Prostate gland (tissue), 2 donors: ENCODE measurements at regions not wholly inside any gene's neighbourhood (a gene's known extent, or its start where the extent isn't known, plus 50 kb on each side); places are given as distances from the start of the nearest gene placed in this dataset.

Source experiments
- DNase-seq: peaks from one replicate; pipeline ENCODE4 v3.0.0-alpha.2; 2019; ENCODE audit warnings: low spot score
- H3K27ac ChIP-seq, 2 donors: fragments of 200-600 bp; sonication (generic); 2 replicates each; pipeline ENCODE4 v1.5.1; 2017 to 2019
- H3K27me3 ChIP-seq: fragments of 200-600 bp; sonication (generic); replicated peaks from 2 replicates; pipeline ENCODE4 v1.5.1; 2019; ENCODE audit not compliant: insufficient read depth
- H3K36me3 ChIP-seq, 2 donors: fragments of 200-600 bp; sonication (generic); 1 replicate in 1 of 2; 2 replicates in 1 of 2; pipeline versions ENCODE4 v1.5.1 to v1.8.1; 2017 to 2019
- H3K4me1 ChIP-seq: fragments of 200-600 bp; sonication (generic); replicated peaks from 2 replicates; pipeline ENCODE4 v1.5.1; 2019
- H3K4me3 ChIP-seq, 2 donors: fragments of 200-600 bp; sonication (generic); 2 replicates each; pipeline ENCODE4 v1.5.1; 2017 to 2019
- H3K9me3 ChIP-seq: fragments of 200-600 bp; sonication (generic); 2 replicates; pipeline ENCODE4 v1.5.1; 2017
- POLR2A ChIP-seq: fragments of 450-650 bp; IDR thresholded peaks from one replicate; pipeline ENCODE4 v1.6.1; 2016; ENCODE audit warnings: antibody characterized with exemption, mild to moderate bottlenecking
- POLR2AphosphoS5 ChIP-seq: sonication (generic); formaldehyde crosslinking; IDR thresholded peaks from one replicate; pipeline ENCODE4 v1.6.1; 2017; ENCODE audit warnings: antibody characterized with exemption
- WGBS: methylation state at CpG from one replicate; pipeline ENCODE4 v1.1.5; 2018; 5-methylcytosine and 5-hydroxymethylcytosine counted together
- intact Hi-C: fragments of 100-400 bp; cut with DNase I; formaldehyde crosslinking; loops from one replicate; pipeline ENCODE4 v1.14.2; 2022
- TF ChIP-seq, protein P1 (sequence below), 4 experiments: fragments of 200-600 bp in 2 of 4; fragments of 450-650 bp in 2 of 4; sonication (generic) in 2 of 4; IDR thresholded peaks; 1 replicate in 3 of 4; 2 replicates in 1 of 4; pipeline ENCODE4 v1.5.1; 2016 to 2019; ENCODE audit warnings: antibody characterized with exemption in 4 of 4, mild to moderate bottlenecking in 2 of 4, moderate library complexity in 2 of 4

DNA sequence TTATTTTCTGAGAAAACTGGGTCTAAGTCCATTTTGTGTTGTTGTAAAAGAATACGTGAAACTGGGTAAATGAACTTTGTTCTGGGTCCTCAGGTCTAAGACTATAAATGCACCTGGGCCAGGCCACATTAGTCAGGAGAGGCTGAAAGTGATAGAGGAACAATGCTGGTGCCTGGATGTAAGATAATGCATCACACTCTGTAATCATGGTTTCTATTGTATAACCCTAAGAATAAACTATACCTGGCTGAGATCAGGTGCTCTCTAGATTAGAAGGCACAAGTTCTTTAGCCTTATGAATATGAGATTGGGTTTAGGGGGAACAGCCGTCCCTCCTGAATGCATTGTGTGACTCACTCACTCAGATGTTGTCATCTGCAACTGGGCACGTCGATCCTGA lies 675.5 kb downstream of the HTR1A start:
- H3K4me1 ChIP-seq = no peaks in the 10 kb centered on the region
- H3K4me3 ChIP-seq = no peak overlapping the region
- H3K9me3 ChIP-seq = no peaks in the 10 kb centered on the region
- no peak overlapping the region for H3K27ac ChIP-seq
- DNase-seq = no peak
- no peaks in the 10 kb centered on the region for H3K36me3 ChIP-seq
- no peaks in the 10 kb centered on the region for H3K27me3 ChIP-seq
- intact Hi-C loops = no loop called here
- TF ChIP-seq POLR2A = no peak
- TF ChIP-seq, protein P1, sequence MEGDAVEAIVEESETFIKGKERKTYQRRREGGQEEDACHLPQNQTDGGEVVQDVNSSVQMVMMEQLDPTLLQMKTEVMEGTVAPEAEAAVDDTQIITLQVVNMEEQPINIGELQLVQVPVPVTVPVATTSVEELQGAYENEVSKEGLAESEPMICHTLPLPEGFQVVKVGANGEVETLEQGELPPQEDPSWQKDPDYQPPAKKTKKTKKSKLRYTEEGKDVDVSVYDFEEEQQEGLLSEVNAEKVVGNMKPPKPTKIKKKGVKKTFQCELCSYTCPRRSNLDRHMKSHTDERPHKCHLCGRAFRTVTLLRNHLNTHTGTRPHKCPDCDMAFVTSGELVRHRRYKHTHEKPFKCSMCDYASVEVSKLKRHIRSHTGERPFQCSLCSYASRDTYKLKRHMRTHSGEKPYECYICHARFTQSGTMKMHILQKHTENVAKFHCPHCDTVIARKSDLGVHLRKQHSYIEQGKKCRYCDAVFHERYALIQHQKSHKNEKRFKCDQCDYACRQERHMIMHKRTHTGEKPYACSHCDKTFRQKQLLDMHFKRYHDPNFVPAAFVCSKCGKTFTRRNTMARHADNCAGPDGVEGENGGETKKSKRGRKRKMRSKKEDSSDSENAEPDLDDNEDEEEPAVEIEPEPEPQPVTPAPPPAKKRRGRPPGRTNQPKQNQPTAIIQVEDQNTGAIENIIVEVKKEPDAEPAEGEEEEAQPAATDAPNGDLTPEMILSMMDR (IDR thresholded peaks at IDR 0.05) = no peak
- WGBS = 71% methylated on average over 4 of the region's 4 CpGs

- Histone ChIP-seq H3K36me3 (no peaks in the 10 kb centered on the region), H3K27me3 (no peaks in the 10 kb centered on the region), H3K4me3 (no peak overlapping the region), H3K4me1 (no peaks in the 10 kb centered on the region), H3K9me3 (no peaks in the 10 kb centered on the region), H3K27ac (no peak overlapping the region)
- no peak for DNase-seq
- WGBS = 89% methylated on average over 2 of the region's 2 CpGs
- TF ChIP-seq POLR2A = no peak
- TF ChIP-seq, protein P1 (IDR thresholded peaks at IDR 0.05) = no peak
- TF ChIP-seq POLR2AphosphoS5 = no peak
- intact Hi-C loops = no loop called here
Observed at GRCh38 chr5:63263411-63263810, 684.8 kb downstream of the LRRC70 start.

GRCh38 chr5:63262185-63262981 lies 683.8 kb downstream of the LRRC70 start:
- no peak overlapping the region for H3K27ac ChIP-seq

GRCh38 chr5:63261695-63262094 lies 683.1 kb downstream of the LRRC70 start:
- intact Hi-C loops = no loop called here
- Histone ChIP-seq H3K9me3 (no peaks in the 10 kb centered on the region), H3K4me3 (no peak overlapping the region), H3K27ac (no peak overlapping the region), H3K4me1 (no peaks in the 10 kb centered on the region), H3K27me3 (no peaks in the 10 kb centered on the region), H3K36me3 (no peaks in the 10 kb centered on the region)
- no peak for DNase-seq
- TF ChIP-seq, protein P1 (IDR thresholded peaks at IDR 0.05) = no peak
- TF ChIP-seq POLR2A (no peak), POLR2AphosphoS5 (no peak)

More at GRCh38 chr5:63262185-63262981, 683.8 kb downstream of the LRRC70 start:
- intact Hi-C loops = no loop called here
- Histone ChIP-seq H3K36me3 (no peaks in the 10 kb centered on the region), H3K4me3 (no peak overlapping the region), H3K27me3 (no peaks in the 10 kb centered on the region), H3K9me3 (no peaks in the 10 kb centered on the region), H3K4me1 (no peaks in the 10 kb centered on the region)
- no peak for DNase-seq
- TF ChIP-seq POLR2A (no peak), POLR2AphosphoS5 (no peak)
- TF ChIP-seq, protein P1 (IDR thresholded peaks at IDR 0.05) = no peak
- 45% methylated on average over 4 of the region's 4 CpGs for WGBS

DNA sequence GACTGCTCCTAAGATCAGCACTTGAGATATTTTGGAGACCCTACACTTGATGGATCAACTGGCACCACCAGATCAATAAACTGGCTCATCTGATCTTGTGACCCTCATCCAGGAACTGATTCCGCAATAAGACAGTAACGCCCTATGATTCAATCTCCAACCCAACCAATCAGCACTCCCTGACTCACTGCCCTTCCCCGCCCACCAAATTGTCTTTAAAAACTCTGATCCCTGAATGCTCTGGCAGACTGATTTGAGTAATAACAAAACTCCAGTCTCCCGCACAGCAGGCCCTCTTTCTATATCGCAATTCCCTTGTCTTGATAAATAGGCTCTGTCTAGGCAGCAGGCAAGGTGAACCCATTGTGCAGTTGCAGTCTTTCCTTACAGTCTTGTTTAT lies 677.0 kb downstream of the LRRC70 start:
- intact Hi-C loops = no loop called here

More for the DNA sequence above, 677.0 kb downstream of the LRRC70 start:
- Histone ChIP-seq H3K4me1 (no peaks in the 10 kb centered on the region), H3K9me3 (no peaks in the 10 kb centered on the region), H3K27me3 (no peaks in the 10 kb centered on the region), H3K4me3 (no peak overlapping the region), H3K36me3 (no peaks in the 10 kb centered on the region), H3K27ac (no peak overlapping the region)
- WGBS = 86% methylated on average over 5 of the region's 5 CpGs
- TF ChIP-seq POLR2AphosphoS5 (no peak), POLR2A (no peak)
- TF ChIP-seq, protein P1 (IDR thresholded peaks at IDR 0.05) = no peak
- DNase-seq = no peak
